BE2C (cell line): ENCODE measurements at regions not wholly inside any gene's neighbourhood (a gene's known extent, or its start where the extent isn't known, plus 50 kb on each side); places are given as distances from the start of the nearest gene placed in this dataset.

ENCODE experiments used
- DNase-seq: peaks from one replicate; pipeline ENCODE4 v3.0.0-alpha.2; 2020
- H3K27me3 ChIP-seq: fragments of 250-450 bp; sonication (Bioruptor Pico); 2 replicates; pipeline ENCODE4 v1.5.1; 2020; ENCODE audit warnings: mild to moderate bottlenecking
- H3K36me3 ChIP-seq: fragments of 250-450 bp; sonication (Bioruptor Pico); 2 replicates; pipeline ENCODE4 v1.5.1; 2020; ENCODE audit warnings: mild to moderate bottlenecking
- H3K4me1 ChIP-seq: fragments of 250-450 bp; sonication (Bioruptor Pico); 2 replicates; pipeline ENCODE4 v1.5.1; 2020
- H3K4me3 ChIP-seq: 2 replicates; pipeline ENCODE4 v1.5.1; 2011; ENCODE audit warnings: low read depth, low read length
- H3K9me3 ChIP-seq: fragments of 250-450 bp; sonication (Bioruptor Pico); 2 replicates; pipeline ENCODE4 v1.5.1; 2020
- CTCF ChIP-seq: IDR thresholded peaks from 2 replicates; pipeline ENCODE4 v1.5.1; 2012; ENCODE audit warnings: mild to moderate bottlenecking, low read depth, low read length

GRCh38 chr11:45348729-45349128, 62.6 kb upstream of the SYT13 start:
- H3K4me3 ChIP-seq: no peak overlapping the region
- H3K9me3 ChIP-seq: no peaks in the 10 kb centered on the region
- H3K36me3 ChIP-seq: no peaks in the 10 kb centered on the region
- no peaks in the 10 kb centered on the region for H3K27me3 ChIP-seq
- H3K4me1 ChIP-seq: no peaks in the 10 kb centered on the region
- DNase-seq: no peak
- TF ChIP-seq CTCF: no peak

GRCh38 chr11:45347348-45348082, 61.4 kb upstream of the SYT13 start:
- no peaks in the 10 kb centered on the region for H3K4me1 ChIP-seq
- no peaks in the 10 kb centered on the region for H3K9me3 ChIP-seq
- H3K36me3 ChIP-seq: no peaks in the 10 kb centered on the region
- H3K4me3 ChIP-seq: no peak overlapping the region
- no peak for TF ChIP-seq CTCF
- DNase-seq: no peak
- H3K27me3 ChIP-seq: no peaks in the 10 kb centered on the region

GRCh38 chr11:45345491-45345890, 59.4 kb upstream of the SYT13 start:
- no peaks in the 10 kb centered on the region for H3K27me3 ChIP-seq
- H3K4me3 ChIP-seq: no peak overlapping the region
- H3K36me3 ChIP-seq: no peaks in the 10 kb centered on the region
- DNase-seq: no peak
- TF ChIP-seq CTCF: no peak
- no peaks in the 10 kb centered on the region for H3K9me3 ChIP-seq
- H3K4me1 ChIP-seq: no peaks in the 10 kb centered on the region

- no peak for DNase-seq
- H3K36me3 ChIP-seq: no peaks in the 10 kb centered on the region
- no peaks in the 10 kb centered on the region for H3K27me3 ChIP-seq
- no peak overlapping the region for H3K4me3 ChIP-seq
- no peaks in the 10 kb centered on the region for H3K9me3 ChIP-seq
- H3K4me1 ChIP-seq: no peaks in the 10 kb centered on the region
- no peak for TF ChIP-seq CTCF
These were observed 57.9 kb upstream of the SYT13 start for GRCh38 chr11:45344028-45344427.

- Histone ChIP-seq H3K36me3 (no peaks in the 10 kb centered on the region), H3K4me3 (no peak overlapping the region), H3K27me3 (no peaks in the 10 kb centered on the region), H3K9me3 (no peaks in the 10 kb centered on the region), H3K4me1 (no peaks in the 10 kb centered on the region)
- TF ChIP-seq CTCF: no peak
- DNase-seq: no peak
These were observed 57.3 kb upstream of the SYT13 start for GRCh38 chr11:45343444-45343843.

- H3K36me3 ChIP-seq: no peaks in the 10 kb centered on the region
- no peak for DNase-seq
- H3K4me1 ChIP-seq: no peaks in the 10 kb centered on the region
- TF ChIP-seq CTCF: no peak
- H3K4me3 ChIP-seq: no peak overlapping the region
- no peaks in the 10 kb centered on the region for H3K9me3 ChIP-seq
- H3K27me3 ChIP-seq: no peaks in the 10 kb centered on the region
These were observed 55.2 kb upstream of the SYT13 start for GRCh38 chr11:45341372-45341771.
